ENCODE measurements at regions not wholly inside any gene's neighbourhood (a gene's known extent, or its start where the extent isn't known, plus 50 kb on each side); places are given as distances from the start of the nearest gene placed in this dataset.

DNA sequence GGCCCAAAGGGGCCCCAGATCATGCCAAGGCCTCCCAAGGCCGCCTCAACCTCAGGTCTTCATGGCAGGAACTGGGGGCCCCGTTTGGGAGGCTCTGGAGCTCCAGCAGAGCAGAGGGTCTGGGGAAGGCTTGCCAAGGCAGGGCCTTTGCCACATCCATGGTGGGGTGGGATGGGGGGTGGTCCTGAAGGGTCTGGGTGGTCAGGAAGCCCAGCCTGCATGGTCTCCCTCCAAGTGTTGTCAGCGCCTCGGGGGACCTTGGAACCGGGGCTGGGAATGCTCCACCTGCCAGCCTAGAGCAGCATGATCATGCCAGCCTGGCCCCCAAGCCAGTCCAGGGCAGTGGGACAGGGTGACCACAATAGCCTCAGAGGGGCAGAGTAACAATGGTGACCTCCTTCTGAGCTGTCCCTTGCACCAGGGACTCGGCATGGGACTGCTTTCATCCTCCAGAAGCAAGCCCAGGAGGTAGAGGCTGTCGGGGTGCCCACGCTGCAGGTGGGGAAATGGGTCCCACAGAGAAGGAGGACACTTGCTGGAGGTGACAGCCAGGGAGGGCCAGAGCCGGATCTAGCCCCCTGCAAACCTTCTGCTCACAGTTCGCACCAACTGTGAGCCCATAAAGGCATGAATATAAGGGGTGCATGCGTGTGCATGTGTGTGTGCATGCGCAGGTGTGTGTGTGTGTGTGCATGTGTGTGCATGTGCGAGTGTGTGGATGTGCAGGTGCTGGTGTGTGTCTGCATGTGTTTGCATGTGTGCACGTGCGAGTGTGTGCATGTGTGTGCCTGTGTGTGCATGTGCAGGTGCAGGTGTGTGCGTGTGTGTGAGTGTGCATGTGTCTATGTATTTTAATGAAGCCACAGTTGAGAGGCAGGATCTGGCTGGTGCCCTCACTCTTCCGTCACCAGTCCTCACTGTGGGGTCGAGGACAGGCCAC, 63.8 kb downstream of the MYEOV start:
- in situ Hi-C loops (cut with MboI; ENCODE audit: low pct_unique_long_range_greater_than_20kb in 2 of 9, low sequenced_read_pairs in 9 of 9, unreplicated experiment in 9 of 9): no loop called here
- no peak overlapping the region for H3K4me3 ChIP-seq
- H3K27ac ChIP-seq: no peak overlapping the region
- ATAC-seq (replicated peaks in 6 of 8): no peak
- 70 to 90% (median 83%) methylated on average over 2 to 9 of the region's 18 CpGs; no CpG with 5 or more reads in 3 of the 10 experiments for WGBS, 10 experiments
- no peaks in the 10 kb centered on the region for H3K4me1 ChIP-seq (replicated peaks in 1 of 2)

DNA sequence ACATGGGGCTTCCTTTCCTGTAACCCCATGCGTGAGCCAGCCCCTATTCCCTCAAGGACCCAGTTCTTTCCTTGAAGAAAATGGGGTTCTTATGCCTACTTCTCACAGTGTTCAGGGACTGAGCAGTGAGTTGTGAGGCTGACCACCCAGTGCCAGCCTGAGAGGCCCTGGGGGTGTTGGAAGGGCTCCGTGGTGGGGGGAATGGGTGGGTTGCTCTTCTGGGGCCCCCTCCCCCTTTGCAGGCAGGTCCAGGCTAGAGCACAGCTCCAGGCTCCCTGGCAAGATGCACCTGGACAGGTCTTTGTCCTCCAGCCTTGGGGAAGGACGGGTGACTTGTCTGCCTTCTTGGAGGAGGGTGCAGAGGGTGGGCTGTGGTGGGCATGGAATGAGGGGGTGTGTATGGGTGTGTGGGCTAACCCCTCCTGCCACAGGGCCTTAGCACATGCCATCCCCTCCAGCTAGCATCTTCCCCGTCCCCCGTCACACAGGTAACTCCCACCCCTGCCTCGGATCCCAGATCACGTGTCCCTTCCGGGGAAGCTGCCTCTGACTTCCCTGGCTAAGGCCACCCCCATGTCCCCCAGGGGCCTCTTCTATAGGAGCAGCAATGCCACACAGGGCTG, 64.6 kb downstream of the MYEOV start:
- WGBS, 10 experiments: 80 to 100% (median 83%) methylated on average over 1 of the region's 8 CpGs; no CpG with 5 or more reads in 7 of the 10 experiments
- in situ Hi-C loops (cut with MboI; ENCODE audit: low pct_unique_long_range_greater_than_20kb in 2 of 9, low sequenced_read_pairs in 9 of 9, unreplicated experiment in 9 of 9): no loop called here
- Histone ChIP-seq H3K27ac (no peak overlapping the region), H3K4me1 (replicated peaks in 1 of 2) (no peaks in the 10 kb centered on the region), H3K4me3 (no peak overlapping the region)
- no peak for ATAC-seq (replicated peaks in 6 of 8)

GRCh38 chr11:69359735-69360480, 66.0 kb downstream of the MYEOV start:
- 38 to 100% (median 87%) methylated on average over 1 to 5 of the region's 5 CpGs; no CpG with 5 or more reads in 3 of the 10 experiments for WGBS, 10 experiments
- no peak for ATAC-seq (replicated peaks in 6 of 8)
- in situ Hi-C loops (cut with MboI; ENCODE audit: low pct_unique_long_range_greater_than_20kb in 2 of 9, low sequenced_read_pairs in 9 of 9, unreplicated experiment in 9 of 9): no loop called here
- no peaks in the 10 kb centered on the region for H3K4me1 ChIP-seq (replicated peaks in 1 of 2)
- no peak overlapping the region for H3K4me3 ChIP-seq
- no peak overlapping the region for H3K27ac ChIP-seq

GRCh38 chr11:69360606-69361005, 66.7 kb downstream of the MYEOV start:
- no peak overlapping the region for H3K27ac ChIP-seq
- H3K4me1 ChIP-seq (replicated peaks in 1 of 2): no peaks in the 10 kb centered on the region
- ATAC-seq (replicated peaks in 6 of 8): no peak
- in situ Hi-C loops (cut with MboI; ENCODE audit: low pct_unique_long_range_greater_than_20kb in 2 of 9, low sequenced_read_pairs in 9 of 9, unreplicated experiment in 9 of 9): no loop called here
- WGBS, 10 experiments: 80 to 92% (median 90%) methylated on average over 2 of the region's 3 CpGs; no CpG with 5 or more reads in 7 of the 10 experiments
- H3K4me3 ChIP-seq: no peak overlapping the region

GRCh38 chr11:69361048-69361447, 67.1 kb downstream of the MYEOV start:
- in situ Hi-C loops (cut with MboI; ENCODE audit: low pct_unique_long_range_greater_than_20kb in 2 of 9, low sequenced_read_pairs in 9 of 9, unreplicated experiment in 9 of 9): no loop called here
- no peak for ATAC-seq (replicated peaks in 6 of 8)
- 50 to 97% (median 81%) methylated on average over 1 to 6 of the region's 6 CpGs; no CpG with 5 or more reads in 3 of the 10 experiments for WGBS, 10 experiments

DNA sequence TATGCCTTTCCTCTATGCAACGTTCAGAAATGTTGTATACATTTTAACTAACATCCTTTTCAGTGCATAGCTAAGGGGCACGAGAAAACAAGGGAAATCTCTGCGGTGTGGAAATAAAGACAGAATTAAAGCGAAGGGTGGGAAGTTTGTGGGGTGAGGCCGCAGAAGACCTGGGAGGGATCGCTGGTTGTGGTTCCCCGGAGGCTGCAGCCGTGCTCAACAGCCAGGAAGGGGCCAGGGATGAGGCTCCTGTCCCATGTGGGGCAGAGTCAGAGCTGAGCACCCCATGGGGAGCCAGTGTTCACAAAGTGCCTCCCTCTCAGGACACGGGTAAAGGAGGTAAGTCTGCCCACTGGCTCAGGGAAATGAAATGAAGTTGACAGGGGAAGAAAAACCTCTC, 67.5 kb downstream of the MYEOV start:
- WGBS, 10 experiments: 72 to 100% (median 88%) methylated on average over 1 to 4 of the region's 9 CpGs; no CpG with 5 or more reads in 4 of the 10 experiments
- Histone ChIP-seq H3K4me3 (no peak overlapping the region), H3K4me1 (replicated peaks in 1 of 2) (no peaks in the 10 kb centered on the region), H3K27ac (no peak overlapping the region)
- ATAC-seq (replicated peaks in 6 of 8): no peak
- in situ Hi-C loops (cut with MboI; ENCODE audit: low pct_unique_long_range_greater_than_20kb in 2 of 9, low sequenced_read_pairs in 9 of 9, unreplicated experiment in 9 of 9): no loop called here

More at GRCh38 chr11:69361048-69361447, 67.1 kb downstream of the MYEOV start:
- no peaks in the 10 kb centered on the region for H3K4me1 ChIP-seq (replicated peaks in 1 of 2)
- no peak overlapping the region for H3K4me3 ChIP-seq
- no peak overlapping the region for H3K27ac ChIP-seq

DNA sequence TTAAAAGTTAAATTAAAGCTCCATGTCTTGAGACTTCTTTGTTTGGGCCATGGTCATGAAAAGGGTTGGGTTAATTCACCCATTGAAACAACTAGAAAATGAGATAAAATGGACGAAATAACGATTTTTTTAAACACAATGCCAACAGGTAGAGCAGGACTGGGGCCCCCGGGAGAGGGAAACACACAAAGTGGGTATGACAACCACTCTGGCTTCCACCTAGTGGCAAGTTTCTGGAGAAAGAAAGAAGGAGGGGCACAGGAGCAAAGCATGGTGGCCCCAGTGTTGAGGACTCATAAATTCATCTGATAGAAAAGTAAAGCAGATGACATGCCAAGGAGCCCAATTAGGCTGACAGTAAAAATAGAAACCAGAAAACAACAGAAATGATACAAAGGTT, 68.4 kb downstream of the MYEOV start:
- H3K27ac ChIP-seq: no peak overlapping the region
- no peak overlapping the region for H3K4me3 ChIP-seq
- no peak for ATAC-seq (replicated peaks in 6 of 8)
- H3K4me1 ChIP-seq (replicated peaks in 1 of 2): no peaks in the 10 kb centered on the region
- WGBS, 10 experiments: 62 to 86% (median 75%) methylated on average over 2 to 3 of the region's 3 CpGs
- in situ Hi-C loops (cut with MboI; ENCODE audit: low pct_unique_long_range_greater_than_20kb in 2 of 9, low sequenced_read_pairs in 9 of 9, unreplicated experiment in 9 of 9): no loop called here

DNA sequence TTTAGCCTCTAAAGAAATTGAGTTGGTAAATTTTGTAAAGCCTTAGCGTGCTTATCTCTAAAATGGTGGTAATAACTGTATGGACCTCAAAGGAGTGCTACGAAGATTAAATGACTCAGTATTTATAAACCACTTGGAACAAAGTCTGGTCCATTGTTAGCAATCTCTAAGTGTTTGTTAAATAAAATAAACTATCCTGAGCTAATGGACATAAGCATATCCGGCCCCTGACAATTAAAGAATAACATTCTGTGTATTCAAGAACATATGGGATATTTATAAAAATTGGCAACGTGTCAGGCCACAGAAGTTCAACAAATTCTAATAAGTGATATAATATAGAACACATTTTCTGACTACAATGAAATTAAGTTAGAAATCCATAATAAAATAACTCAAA, 71.0 kb downstream of the MYEOV start:
- no peak overlapping the region for H3K27ac ChIP-seq
- H3K4me3 ChIP-seq: no peak overlapping the region
- 31 to 95% (median 81%) methylated on average over 3 to 4 of the region's 4 CpGs for WGBS, 10 experiments
- in situ Hi-C loops (cut with MboI; ENCODE audit: low pct_unique_long_range_greater_than_20kb in 2 of 9, low sequenced_read_pairs in 9 of 9, unreplicated experiment in 9 of 9): no loop called here
- H3K4me1 ChIP-seq (replicated peaks in 1 of 2): no peaks in the 10 kb centered on the region
- ATAC-seq (replicated peaks in 6 of 8): no peak

DNA sequence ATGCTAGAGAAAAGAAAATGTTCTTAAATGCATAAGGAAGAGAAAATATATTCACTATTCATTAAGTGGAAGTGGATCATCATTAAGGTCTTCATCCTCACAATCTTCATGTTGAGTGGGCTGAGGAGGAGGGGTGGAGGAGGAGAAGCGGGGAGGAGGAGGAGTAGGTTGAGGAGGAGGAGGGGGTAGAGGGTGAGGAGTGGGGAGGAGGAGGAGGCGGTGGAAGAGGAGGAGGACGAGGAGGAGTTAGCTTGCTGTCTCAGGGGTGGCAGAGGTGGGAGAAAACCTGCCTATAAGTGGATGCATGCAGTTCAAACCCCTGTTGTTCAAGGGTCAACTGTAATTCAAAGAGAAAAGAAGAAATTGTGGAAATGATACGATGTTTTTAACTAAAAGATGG, 71.6 kb downstream of the MYEOV start:
- WGBS, 10 experiments: 43 to 94% (median 75%) methylated on average over 1 to 3 of the region's 4 CpGs; no CpG with 5 or more reads in 2 of the 10 experiments

GRCh38 chr11:69366591-69366990, 72.6 kb downstream of the MYEOV start:
- in situ Hi-C loops (cut with MboI; ENCODE audit: low pct_unique_long_range_greater_than_20kb in 2 of 9, low sequenced_read_pairs in 9 of 9, unreplicated experiment in 9 of 9): no loop called here
- no peak overlapping the region for H3K4me3 ChIP-seq
- no peak overlapping the region for H3K27ac ChIP-seq
- no peak for ATAC-seq (replicated peaks in 6 of 8)
- 77 to 100% (median 93%) methylated on average over 1 to 3 of the region's 3 CpGs; no CpG with 5 or more reads in 1 of the 10 experiments for WGBS, 10 experiments
- no peaks in the 10 kb centered on the region for H3K4me1 ChIP-seq (replicated peaks in 1 of 2)

More for the DNA sequence above, 71.6 kb downstream of the MYEOV start:
- Histone ChIP-seq H3K4me1 (replicated peaks in 1 of 2) (no peaks in the 10 kb centered on the region), H3K27ac (no peak overlapping the region), H3K4me3 (no peak overlapping the region)
- ATAC-seq (replicated peaks in 6 of 8): no peak
- in situ Hi-C loops (cut with MboI; ENCODE audit: low pct_unique_long_range_greater_than_20kb in 2 of 9, low sequenced_read_pairs in 9 of 9, unreplicated experiment in 9 of 9): no loop called here

DNA sequence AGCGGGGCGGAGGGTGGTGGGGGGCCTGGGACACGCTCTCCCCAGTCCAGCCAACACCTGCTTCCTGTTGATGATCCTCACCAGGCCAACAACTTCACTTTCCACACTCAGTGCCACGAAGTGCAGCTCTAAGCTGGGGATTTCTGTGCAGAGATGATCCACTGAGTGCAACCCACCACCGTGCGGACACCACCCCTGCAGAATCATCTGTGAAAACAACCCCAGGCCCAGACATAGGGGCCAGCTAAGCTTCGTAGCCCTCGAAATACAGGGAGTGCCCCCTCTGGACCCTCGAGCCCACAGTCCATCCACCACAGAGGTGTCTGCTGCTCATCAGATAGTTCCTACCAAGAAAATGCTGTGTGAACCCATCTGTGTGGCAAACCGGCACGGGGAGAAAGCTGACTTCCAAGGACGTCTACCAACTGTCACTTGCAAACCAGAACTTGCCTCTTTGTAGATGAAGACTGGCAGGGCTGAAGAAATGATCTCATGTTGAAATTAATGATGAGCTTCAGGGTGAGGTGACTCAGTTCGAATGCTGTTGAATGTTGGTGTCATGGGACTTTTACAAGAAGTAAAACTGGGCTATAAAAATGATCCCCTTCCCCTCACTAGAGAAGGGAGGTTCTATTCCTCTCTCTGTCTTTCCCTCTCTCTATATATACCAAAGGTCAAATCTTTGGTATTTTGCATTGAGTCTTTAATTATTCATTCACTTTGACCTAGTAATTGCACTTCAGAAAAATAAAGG, 73.4 kb downstream of the MYEOV start:
- in situ Hi-C loops (cut with MboI; ENCODE audit: low pct_unique_long_range_greater_than_20kb in 2 of 9, low sequenced_read_pairs in 9 of 9, unreplicated experiment in 9 of 9): no loop called here
- 60 to 100% (median 80%) methylated on average over 1 to 5 of the region's 13 CpGs; no CpG with 5 or more reads in 3 of the 10 experiments for WGBS, 10 experiments
- Histone ChIP-seq H3K4me3 (no peak overlapping the region), H3K4me1 (replicated peaks in 1 of 2) (no peaks in the 10 kb centered on the region), H3K27ac (no peak overlapping the region)
- ATAC-seq (replicated peaks in 6 of 8): no peak

GRCh38 chr11:69368119-69368880, 74.3 kb downstream of the MYEOV start:
- in situ Hi-C loops (cut with MboI; ENCODE audit: low pct_unique_long_range_greater_than_20kb in 2 of 9, low sequenced_read_pairs in 9 of 9, unreplicated experiment in 9 of 9): no loop called here
- ATAC-seq (replicated peaks in 6 of 8): no peak
- H3K4me1 ChIP-seq (replicated peaks in 1 of 2): no peaks in the 10 kb centered on the region
- H3K27ac ChIP-seq: no peak overlapping the region
- no peak overlapping the region for H3K4me3 ChIP-seq
- WGBS, 10 experiments: 56 to 92% (median 73%) methylated on average over 1 to 9 of the region's 10 CpGs; no CpG with 5 or more reads in 3 of the 10 experiments

All from motor neuron (in vitro differentiated cells).